GM21515 (cell line): ENCODE measurements at regions not wholly inside any gene's neighbourhood (a gene's known extent, or its start where the extent isn't known, plus 50 kb on each side); places are given as distances from the start of the nearest gene placed in this dataset.
A peak's percentile ranks its signal among the peaks of the same experiment; 100 is the strongest.

Source experiments
- ATAC-seq: cut with Tn5 transposase; IDR thresholded peaks from one replicate; pipeline ENCODE4 v1.9.1; 2021; ENCODE audit not compliant: unreplicated experiment

DNA sequence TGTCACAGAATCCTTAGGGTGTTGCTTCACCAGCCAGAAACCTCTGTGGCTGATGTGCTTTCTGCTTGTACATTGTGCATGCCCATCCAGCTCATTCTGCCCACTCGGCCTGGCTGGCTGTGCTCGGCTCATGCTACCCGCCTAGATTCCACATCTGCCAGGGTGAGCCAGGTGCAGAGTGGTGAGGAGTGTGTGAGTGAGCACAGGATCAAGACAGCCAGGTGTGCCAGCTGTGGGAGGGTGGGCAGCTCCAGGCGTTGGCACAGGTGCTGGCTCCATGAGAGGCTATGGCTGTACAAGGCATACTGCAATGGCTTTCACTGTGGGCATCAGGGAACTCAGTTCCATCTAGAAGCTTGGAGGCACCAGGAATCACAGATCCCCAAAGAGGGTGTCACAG is 1321.8 kb upstream of the CRIM1 start:
- no peak for ATAC-seq

DNA sequence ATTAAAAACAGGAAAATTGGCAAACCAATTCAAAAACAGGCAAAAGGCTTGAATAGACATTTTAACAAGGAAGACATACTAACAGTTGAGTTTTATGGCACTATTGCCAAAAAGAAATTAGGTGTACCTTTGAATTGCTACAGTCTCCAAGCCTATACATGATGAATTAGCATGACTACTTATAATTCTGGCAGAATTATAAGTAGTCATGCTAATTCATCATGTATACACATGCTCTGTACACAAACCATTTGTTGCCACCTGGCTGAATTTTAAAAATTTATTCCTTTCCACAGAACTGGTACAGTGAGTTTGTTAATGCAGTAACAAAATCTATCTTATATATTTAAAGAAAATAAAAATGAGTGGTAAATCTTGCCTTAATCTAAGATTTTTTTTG is 1332.0 kb upstream of the CRIM1 start:
- ATAC-seq: no peak

DNA sequence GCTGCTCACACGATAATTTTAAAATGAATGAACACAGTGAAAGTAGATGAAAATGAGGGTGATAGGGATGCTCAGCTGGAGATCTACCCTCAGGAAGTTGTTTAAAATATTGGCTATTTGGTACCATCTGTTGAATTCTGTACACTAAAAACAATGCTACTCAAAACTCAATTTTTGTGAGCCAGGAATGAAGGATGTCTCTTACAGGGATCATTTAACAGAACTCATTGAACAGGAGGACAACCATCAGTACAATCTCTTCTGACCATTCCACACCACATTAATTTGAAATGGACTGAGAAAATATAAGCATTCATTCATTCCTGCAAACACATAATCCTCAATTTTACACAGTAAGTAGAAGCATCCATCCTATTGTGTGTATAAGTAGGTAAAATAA is 1355.1 kb upstream of the CRIM1 start:
- ATAC-seq: no peak

DNA sequence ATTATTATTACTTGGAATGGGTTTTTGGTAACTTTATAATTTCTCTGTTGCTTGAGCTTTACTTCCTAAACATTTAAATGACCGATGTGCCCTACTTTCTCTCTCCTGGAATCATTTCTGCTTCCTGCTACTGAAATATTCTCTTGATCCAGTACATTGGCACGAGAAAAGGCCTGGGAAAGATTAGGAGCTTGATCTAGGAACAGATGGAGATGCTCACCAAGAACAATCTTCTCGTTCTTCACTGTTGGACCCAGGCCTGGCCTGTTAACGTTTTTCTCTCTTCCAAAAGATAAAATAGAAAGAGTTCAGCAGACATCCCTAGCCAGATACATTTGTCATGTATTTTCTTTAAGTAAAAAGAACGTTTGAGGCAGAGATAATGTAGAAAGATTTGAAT is 1356.8 kb upstream of the CRIM1 start:
- no peak for ATAC-seq

DNA sequence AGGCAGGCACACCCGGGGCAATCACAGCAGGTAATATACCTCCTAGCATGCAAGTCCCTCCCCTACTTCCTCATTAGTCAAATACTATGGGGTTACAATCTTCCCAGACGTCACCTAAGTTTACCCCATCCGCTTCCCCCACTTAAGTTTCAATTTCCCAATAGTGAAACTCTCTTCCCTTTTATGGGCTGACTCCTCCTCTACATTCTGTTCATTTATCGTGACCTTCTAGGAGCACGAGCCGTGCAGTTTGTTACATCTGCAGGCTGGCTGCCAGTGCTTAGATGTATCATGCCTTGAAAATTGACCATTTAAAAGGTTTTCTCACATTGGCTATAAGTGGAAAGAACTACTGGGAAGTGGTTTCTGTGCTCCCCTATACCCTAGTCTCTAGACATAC is 1357.8 kb upstream of the CRIM1 start:
- no peak for ATAC-seq

DNA sequence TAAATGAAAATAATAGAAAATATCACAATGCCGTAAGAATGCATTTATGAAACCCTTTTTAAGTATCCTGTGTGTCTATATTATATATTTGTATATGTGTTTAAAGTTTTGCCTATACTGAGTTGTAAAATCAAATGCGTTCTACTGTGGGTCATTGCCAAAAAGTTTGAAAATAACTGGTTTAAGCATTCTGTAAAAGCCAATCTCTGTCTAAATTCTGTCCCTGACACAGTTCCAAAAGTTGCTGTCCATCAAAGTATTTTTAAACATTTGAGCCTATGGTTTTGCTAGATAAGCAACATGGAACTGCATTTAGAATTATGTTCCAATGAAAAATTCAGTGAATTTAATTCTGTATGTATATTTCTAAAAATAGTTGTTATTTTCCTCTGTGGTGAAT is 1360.4 kb upstream of the CRIM1 start:
- ATAC-seq: no peak

DNA sequence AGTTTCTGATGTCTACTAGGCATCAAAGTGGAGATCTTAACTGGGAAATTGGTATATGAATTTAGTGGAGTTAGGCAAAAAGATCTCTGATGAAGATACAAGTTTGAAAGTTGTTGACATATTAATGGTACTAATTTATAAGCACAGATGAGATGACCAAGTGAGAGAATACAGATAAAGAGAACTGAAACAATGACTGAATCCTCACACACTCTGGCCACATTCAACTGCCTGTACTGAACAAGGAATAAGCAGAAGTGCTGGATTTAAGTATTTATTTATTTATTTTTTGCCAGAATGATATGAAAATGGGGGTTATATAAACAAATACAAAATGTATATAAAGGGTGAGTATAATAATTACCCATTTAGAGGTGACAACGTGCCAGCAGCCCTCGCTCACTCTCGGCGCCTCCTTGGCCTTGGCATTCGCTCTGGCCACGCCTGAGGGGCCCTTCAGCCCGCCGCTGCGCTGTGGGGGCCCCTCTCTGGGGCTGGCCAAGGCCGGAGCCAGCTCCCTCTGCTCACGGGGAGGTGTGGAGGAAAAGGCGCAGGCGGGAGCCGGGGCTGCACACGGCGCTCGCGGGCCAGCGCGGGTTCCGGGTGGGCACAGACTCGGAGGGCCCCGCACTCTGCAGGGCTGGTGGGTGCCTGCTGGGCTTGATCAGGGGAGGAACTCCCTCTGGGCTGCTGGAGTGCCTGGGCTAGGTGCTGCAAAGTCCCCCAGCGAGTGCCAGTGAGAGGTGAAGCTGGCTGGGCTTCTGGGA is 1363.9 kb upstream of the CRIM1 start:
- no peak for ATAC-seq

DNA sequence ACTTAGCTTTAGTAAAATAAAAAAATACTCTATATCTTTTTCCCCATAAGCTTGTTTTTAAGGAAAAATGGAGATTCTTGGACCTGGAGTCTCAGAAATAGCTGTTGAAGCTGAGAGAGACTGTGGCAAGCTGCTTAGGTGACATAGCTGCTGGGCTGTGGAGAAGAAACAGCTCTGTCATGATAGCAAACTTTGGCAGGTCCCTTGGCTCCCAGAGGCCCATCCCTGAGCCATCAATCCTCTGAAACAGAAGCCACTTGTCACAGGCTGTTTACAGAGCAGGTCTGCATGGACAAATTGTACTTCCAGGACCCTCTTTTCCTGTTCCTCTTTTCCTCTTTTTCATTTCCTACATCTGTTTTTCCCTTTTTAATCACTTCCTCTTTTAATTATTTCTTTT is 1370.1 kb upstream of the CRIM1 start:
- no peak for ATAC-seq

DNA sequence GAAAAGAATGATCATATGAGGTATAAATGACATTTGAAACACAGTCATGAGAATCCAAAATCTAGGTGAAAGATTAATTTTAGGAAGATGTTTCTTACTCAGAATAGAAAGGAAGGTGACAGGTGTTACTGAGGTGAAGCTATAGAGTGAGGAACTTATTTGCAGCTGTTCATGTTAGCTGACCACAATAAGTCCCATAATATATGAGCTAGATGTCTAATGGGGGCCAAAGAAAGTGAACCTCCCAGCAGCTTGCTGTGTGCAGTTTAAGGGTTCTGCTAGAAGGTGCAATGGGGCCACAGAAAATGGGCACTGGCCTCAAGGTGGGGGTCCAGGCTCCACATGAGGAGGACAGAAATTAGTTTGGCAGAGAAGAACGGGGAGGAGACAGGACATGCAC is 1374.9 kb upstream of the CRIM1 start:
- ATAC-seq: no peak

DNA sequence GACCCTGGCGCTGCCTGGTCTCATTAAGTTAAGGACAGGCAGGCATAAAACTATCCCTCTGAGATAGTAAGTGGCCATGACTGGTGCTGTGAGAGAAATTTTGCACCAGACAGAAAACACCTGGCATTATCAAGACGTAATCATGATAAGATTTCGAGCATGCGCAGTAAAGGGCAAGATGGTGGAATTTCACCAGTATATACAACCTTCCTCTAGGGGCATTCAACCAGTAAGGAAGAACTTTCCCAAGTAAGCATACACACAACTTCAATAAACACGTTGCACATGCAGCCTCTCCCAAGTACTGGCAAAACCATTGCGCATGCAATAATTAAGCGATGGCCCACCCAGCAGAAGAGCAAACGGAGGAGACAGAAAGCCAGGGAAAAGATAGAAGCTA is 1376.4 kb upstream of the CRIM1 start:
- ATAC-seq: no peak

DNA sequence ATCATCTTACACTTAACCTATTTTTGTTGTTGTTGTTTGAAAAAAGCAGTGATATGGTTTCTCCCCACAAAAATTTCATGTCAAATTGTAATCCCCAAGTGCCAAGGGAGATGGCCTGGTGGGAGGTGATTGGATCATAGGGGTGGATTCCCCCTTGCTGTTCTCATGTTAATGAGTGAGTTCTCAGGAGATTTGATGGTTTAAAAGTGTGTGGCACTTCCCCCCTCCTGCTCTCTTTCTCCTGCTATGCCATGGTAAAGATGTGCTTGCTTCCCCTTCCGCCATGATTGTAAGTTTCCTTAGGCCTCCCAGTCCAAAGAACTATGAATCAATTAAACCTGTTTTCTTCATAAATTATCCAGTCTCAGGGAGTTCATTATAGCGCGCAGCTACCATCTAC is 1362.7 kb upstream of the FAM98A start:
- ATAC-seq: no peak

DNA sequence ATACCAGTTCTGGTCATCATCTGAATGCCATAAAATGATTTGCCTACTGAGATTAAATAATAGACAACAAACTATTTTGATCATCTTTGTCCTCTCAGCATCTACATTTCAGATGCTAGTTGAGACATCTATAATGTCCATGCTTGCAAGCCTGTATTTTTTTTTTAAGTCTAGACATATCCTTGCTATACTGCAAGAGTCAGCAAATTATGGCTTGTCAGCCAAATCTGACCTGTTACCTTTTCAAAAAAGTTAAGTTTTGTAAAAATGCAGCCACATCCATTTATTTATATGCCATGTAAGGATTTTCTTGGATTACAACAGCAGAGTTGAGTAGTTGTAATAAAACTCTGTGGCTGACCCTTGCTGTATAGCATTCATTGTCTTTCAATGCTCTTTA is 1355.7 kb upstream of the FAM98A start:
- ATAC-seq: no peak

DNA sequence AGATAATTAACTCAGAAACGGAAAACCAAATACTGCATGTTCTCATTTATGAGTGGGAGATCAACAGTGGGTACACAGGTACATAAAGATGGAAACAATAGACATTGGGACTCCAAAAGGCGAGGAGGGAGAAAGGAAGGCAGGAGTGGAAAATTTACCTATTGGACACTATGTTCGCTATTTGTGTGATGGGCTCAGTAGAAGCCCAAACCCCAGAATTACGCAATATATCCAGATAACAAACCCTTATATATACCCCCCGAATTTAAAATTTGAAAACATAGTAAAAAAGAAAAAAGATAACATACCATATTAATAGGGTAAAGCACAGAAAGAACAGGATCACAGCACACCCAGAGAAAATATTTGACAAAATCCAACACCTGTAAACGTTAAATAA is 1351.7 kb upstream of the FAM98A start:
- no peak for ATAC-seq

DNA sequence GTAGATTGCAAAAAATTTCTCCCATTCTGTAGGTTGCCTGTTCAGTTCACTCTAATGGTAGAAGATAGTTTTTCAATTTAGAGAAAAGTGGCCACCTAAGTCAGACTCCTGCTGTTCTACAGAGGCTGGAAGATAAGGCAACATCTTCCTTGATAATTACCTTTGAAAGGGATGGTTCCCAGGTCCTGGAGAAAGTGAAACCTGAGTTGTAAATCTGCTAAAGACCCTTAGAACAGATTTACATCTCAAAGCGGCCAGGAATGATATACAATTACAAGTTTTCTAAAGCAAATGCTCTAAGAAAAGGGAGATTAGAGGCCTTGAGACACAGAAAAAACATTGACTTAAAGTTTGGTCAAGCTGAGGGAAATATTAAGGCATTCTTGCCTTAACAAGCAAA is 1350.2 kb upstream of the FAM98A start:
- no peak for ATAC-seq

DNA sequence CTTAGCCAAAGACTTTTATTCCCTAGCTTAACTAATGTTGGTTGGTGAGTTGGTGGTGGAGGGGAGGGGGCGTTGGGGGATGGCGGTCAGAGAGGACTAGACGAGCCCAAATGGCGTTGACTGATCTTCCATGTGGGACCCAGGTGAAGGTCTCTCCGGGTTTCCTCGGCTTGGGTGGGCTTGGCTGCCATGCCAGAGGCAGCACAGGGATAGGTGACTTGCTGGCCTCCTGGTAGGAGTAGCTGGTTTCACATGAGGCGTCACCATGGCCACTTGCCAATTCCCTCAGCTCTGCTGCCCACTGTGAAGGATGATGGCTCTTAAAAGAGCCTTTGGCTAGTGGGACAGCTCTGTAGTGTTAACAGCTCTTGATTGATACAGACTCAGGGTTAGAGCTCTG is 1337.0 kb upstream of the FAM98A start:
- no peak for ATAC-seq

DNA sequence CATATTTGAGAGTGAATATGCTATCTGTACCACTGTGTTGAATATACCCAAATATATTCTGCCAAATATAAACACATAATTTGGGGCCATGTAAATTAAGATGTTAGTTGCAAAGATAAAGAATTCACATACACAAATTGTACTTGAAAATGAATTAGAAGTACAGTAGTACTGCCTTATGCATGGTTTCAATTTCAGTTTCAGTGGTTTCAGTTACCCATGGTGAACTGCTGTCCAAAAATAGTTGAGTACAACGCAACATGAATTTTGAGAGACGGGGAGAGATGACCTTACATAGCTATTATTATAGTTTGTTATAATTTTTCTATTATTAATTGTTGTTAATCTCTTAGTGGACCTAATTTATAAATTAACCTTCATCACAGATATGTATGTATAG is 1313.0 kb upstream of the FAM98A start:
- peak; percentile 92 for ATAC-seq

DNA sequence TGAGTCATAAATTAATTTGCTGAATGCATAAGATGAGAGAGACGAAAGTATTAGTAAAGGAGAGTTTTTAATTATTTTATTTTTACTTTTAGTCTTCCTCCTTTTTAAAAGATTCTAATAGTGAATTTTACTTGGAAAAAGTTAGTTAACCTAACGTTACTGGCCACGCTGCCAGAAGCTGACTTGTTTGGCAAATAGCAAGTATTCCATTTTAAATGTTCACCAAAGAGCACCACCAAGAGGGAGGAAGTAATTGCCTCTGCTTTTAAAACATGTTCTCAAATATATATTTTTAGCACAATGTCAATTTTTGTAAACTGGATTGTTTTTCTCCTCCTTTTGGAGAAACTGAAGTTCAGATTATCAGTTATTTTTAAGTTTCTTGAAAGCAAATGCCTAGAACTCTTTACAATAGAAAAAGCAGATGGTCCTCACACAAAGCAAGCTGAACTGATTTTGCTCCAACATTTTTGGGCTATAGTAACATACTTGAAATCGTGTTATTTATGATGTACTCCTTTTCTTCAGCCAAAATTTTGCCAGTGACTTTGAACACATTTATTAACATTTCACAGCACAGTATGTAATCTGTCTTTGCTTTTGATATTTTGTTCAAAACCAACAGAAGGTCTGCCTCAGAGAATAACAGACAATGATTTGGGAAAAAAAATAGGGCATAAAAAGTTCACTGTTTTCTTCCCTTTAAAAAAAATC is 1311.0 kb upstream of the FAM98A start:
- ATAC-seq: no peak

DNA sequence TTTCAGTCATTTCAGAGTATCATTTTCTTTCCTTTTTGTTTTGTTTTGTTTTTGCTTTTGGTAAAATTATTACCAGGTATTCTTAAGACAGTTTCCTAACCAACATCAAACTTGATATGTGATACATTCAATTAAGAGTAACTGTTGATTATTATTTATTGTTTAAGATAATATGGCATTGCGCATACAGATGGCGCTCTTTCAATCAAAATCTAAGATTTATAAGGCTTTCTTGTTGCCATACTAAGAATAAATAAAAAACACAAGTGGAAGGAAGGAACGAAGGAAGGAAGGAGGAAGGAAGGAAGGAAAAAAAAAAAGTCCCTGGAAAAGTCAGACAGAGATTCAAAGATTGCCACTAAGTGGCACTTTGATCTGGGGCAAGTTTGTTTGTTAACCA is 1308.7 kb upstream of the FAM98A start:
- ATAC-seq: no peak

DNA sequence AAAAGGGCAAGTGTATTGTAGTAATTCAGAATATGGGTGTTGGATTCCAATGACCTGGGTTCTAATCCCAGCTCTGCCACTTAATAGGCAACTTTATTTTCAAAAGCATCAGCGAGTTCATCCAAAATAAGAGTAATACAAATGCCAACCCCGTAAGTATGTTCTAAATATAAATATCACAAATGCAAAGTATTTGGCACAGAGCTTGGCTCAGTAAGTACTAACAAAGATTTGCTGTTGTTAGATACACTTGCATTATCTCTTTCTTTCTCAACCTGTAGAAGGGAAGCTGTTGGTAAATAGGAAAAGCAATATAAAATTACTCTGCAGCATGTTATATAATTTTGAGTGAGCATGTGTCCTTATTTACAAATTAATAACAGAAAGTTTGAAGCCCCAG is 1302.6 kb upstream of the FAM98A start:
- no peak for ATAC-seq

DNA sequence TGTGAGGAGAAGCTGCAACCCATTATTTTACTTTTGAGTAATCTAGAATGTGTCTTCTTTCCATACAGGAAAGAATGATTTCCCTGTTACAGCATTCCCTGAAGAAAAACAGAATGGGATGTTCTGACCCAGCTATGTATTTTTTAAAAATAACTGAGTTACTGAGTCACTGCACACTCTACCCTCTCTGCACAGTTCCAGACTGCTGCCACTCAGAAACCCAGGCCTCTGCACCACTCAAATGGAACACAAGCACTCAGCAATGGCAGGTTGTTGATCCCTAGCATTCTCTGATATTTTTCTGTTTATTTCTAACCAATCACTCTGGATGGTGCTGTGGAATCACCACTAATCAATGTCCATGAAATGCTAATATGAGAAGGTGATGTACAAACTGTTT is 1300.0 kb upstream of the FAM98A start:
- ATAC-seq: no peak

DNA sequence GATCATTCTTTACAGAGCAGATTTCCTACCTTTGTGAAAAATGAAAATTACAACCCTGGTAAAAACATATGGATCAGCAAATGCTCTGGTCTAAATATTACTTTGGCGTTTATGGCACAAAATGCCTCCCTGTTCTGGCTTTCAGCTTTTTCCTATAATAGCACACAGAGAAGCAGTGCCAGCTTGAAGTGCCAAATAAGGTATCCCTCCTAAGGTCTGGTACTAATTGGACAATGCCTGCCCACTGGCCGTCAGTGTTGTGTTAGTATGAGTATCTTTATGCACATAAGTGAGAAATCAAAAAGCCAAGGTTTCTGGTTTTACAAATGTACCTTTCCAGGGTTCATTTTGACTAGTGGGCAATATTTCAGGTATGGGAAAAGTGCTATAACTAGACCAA is 1293.7 kb upstream of the FAM98A start:
- ATAC-seq: no peak

DNA sequence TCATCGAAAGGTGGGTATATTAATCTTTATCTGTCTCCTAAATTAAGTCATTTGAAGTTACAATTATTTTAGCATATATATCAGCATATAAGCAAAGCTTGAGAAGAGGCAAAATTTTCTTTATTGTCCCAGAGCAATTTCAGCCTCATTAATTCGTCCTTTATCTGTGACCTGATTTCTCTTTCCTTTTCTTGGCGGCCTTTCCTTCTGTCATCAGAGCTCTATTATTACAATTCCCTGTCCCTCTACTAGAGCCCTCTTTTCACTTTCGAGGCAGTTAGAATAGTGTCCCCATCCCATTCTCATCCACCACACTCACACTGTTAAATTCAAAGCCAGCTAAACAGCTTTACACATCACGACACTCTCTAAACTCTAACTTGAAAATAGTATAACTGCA is 1293.2 kb upstream of the FAM98A start:
- no peak for ATAC-seq
